GM21576 (cell line): ENCODE measurements at regions not wholly inside any gene's neighbourhood (a gene's known extent, or its start where the extent isn't known, plus 50 kb on each side); places are given as distances from the start of the nearest gene placed in this dataset.

ENCODE experiments used
- ATAC-seq: cut with Tn5 transposase; IDR thresholded peaks from one replicate; pipeline ENCODE4 v1.9.1; 2021; ENCODE audit warnings: mild to moderate bottlenecking, moderate library complexity; ENCODE audit not compliant: unreplicated experiment

- no peak for ATAC-seq
These were observed 64.5 kb downstream of the COPS8 start for GRCh38 chr2:237150186-237150585.

- no peak for ATAC-seq
These were observed 65.2 kb downstream of the COPS8 start for GRCh38 chr2:237150831-237151375.

- no peak for ATAC-seq
These were observed 66.7 kb downstream of the COPS8 start for GRCh38 chr2:237152361-237152760.

- ATAC-seq, result no peak
These were observed 67.5 kb downstream of the COPS8 start for GRCh38 chr2:237153181-237153580.

- no peak for ATAC-seq
These were observed 68.5 kb downstream of the COPS8 start for GRCh38 chr2:237154082-237154638.

- ATAC-seq, result no peak
These were observed 69.5 kb downstream of the COPS8 start for GRCh38 chr2:237154884-237155851.

GRCh38 chr2:237156031-237156856 is 70.6 kb downstream of the COPS8 start:
- no peak for ATAC-seq

GRCh38 chr2:237156857-237157779 is 71.4 kb downstream of the COPS8 start:
- no peak for ATAC-seq

GRCh38 chr2:237157780-237158102 is 72.1 kb downstream of the COPS8 start:
- ATAC-seq, result no peak

- no peak for ATAC-seq
These were observed 72.5 kb downstream of the COPS8 start for GRCh38 chr2:237158194-237158593.

- no peak for ATAC-seq
These were observed 73.6 kb downstream of the COPS8 start for GRCh38 chr2:237159006-237159911.

- ATAC-seq, result no peak
These were observed 74.7 kb downstream of the COPS8 start for GRCh38 chr2:237160271-237160919.

GRCh38 chr2:237161189-237161588 is 75.5 kb downstream of the COPS8 start:
- ATAC-seq, result no peak

- ATAC-seq, result no peak
These were observed 77.3 kb downstream of the COPS8 start for GRCh38 chr2:237162959-237163358.

- ATAC-seq, result no peak
These were observed 78.9 kb downstream of the COPS8 start for GRCh38 chr2:237164474-237165042.

- ATAC-seq, result no peak
These were observed 80.0 kb downstream of the COPS8 start for GRCh38 chr2:237165405-237166276.

- ATAC-seq, result no peak
These were observed 81.3 kb downstream of the COPS8 start for GRCh38 chr2:237167038-237167437.
